H1 (cell line): ENCODE measurements at regions not wholly inside any gene's neighbourhood (a gene's known extent, or its start where the extent isn't known, plus 50 kb on each side); places are given as distances from the start of the nearest gene placed in this dataset.

Source experiments
- CEBPB ChIP-seq: IDR thresholded peaks from 2 replicates; pipeline ENCODE4 v1.6.1; 2012; ENCODE audit warnings: low read depth, low read length
- EP300 ChIP-seq, 2 experiments: IDR thresholded peaks; 1 replicate in 1 of 2; 2 replicates in 1 of 2; pipeline ENCODE4 v1.6.1; 2011 to 2012; ENCODE audit warnings: low read depth in 2 of 2, low read length in 2 of 2, mild to moderate bottlenecking in 2 of 2, borderline replicate concordance in 1 of 2, inconsistent platforms in 1 of 2, moderate library complexity in 1 of 2
- HDAC2 ChIP-seq, 2 experiments: fragments of 300-600 bp in 1 of 2; sonication (generic) in 1 of 2; IDR thresholded peaks; 2 replicates each; pipeline ENCODE4 v1.6.1; 2011 to 2012; ENCODE audit warnings: low read depth in 2 of 2, low read length in 2 of 2, mild to moderate bottlenecking in 2 of 2, moderate library complexity in 2 of 2, borderline replicate concordance in 1 of 2, inconsistent platforms in 1 of 2
- NANOG ChIP-seq: IDR thresholded peaks from 2 replicates; pipeline ENCODE4 v1.6.1; 2011; ENCODE audit warnings: low read length, low read depth, mild to moderate bottlenecking, inconsistent platforms; ENCODE audit not compliant: insufficient read depth, poor library complexity, severe bottlenecking
- RBBP5 ChIP-seq: IDR thresholded peaks from 2 replicates; pipeline ENCODE4 v1.7.1; 2012; ENCODE audit warnings: low read depth, mild to moderate bottlenecking, inconsistent platforms, low read length, moderate library complexity, borderline replicate concordance
- TBP ChIP-seq: IDR thresholded peaks from 2 replicates; pipeline ENCODE4 v1.6.1; 2011; ENCODE audit warnings: low read depth, low read length, improper control_type of control experiment
- TCF12 ChIP-seq: IDR thresholded peaks from 2 replicates; pipeline ENCODE4 v1.6.1; 2011; ENCODE audit warnings: low read depth, mild to moderate bottlenecking, low read length
- TF ChIP-seq, protein P1 (sequence below): fragments of 300-600 bp; sonication (generic); IDR thresholded peaks from 2 replicates; pipeline ENCODE4 v1.7.1; 2012; ENCODE audit warnings: low read length, moderate library complexity, mild to moderate bottlenecking, inconsistent platforms; ENCODE audit not compliant: insufficient replicate concordance
- TF ChIP-seq, protein P2 (sequence below), 3 experiments: IDR thresholded peaks; 1 replicate in 2 of 3; 2 replicates in 1 of 3; pipeline versions ENCODE4 v1.5.1 to v1.6.1; 2011; ENCODE audit warnings: low read length in 3 of 3, mild to moderate bottlenecking in 3 of 3, inconsistent platforms in 2 of 3, low read depth in 1 of 3, moderate library complexity in 1 of 3; ENCODE audit not compliant: insufficient read depth in 1 of 3; ENCODE audit errors: control extremely low read depth in 1 of 3

DNA sequence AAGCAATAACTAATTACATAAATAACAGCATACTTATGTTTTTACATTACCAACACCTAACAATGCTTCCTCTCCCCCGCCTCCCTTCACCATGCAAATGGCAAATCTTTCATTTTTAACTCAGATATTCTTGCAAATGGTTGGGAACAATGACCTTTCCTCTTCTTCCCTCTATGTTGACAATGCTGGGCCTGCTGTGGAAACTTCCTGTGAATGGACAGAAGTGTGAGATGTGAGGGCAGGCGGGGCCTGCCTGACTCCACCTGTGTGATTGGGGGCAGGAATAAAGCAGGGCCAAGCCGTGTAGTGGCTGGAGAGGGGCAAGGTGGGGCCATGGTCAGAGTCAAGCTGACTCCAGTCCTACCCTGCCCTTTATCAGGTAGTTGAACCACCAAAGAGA, 289.6 kb downstream of the RPS6KC1 start (continued):
- TF ChIP-seq, protein P1, sequence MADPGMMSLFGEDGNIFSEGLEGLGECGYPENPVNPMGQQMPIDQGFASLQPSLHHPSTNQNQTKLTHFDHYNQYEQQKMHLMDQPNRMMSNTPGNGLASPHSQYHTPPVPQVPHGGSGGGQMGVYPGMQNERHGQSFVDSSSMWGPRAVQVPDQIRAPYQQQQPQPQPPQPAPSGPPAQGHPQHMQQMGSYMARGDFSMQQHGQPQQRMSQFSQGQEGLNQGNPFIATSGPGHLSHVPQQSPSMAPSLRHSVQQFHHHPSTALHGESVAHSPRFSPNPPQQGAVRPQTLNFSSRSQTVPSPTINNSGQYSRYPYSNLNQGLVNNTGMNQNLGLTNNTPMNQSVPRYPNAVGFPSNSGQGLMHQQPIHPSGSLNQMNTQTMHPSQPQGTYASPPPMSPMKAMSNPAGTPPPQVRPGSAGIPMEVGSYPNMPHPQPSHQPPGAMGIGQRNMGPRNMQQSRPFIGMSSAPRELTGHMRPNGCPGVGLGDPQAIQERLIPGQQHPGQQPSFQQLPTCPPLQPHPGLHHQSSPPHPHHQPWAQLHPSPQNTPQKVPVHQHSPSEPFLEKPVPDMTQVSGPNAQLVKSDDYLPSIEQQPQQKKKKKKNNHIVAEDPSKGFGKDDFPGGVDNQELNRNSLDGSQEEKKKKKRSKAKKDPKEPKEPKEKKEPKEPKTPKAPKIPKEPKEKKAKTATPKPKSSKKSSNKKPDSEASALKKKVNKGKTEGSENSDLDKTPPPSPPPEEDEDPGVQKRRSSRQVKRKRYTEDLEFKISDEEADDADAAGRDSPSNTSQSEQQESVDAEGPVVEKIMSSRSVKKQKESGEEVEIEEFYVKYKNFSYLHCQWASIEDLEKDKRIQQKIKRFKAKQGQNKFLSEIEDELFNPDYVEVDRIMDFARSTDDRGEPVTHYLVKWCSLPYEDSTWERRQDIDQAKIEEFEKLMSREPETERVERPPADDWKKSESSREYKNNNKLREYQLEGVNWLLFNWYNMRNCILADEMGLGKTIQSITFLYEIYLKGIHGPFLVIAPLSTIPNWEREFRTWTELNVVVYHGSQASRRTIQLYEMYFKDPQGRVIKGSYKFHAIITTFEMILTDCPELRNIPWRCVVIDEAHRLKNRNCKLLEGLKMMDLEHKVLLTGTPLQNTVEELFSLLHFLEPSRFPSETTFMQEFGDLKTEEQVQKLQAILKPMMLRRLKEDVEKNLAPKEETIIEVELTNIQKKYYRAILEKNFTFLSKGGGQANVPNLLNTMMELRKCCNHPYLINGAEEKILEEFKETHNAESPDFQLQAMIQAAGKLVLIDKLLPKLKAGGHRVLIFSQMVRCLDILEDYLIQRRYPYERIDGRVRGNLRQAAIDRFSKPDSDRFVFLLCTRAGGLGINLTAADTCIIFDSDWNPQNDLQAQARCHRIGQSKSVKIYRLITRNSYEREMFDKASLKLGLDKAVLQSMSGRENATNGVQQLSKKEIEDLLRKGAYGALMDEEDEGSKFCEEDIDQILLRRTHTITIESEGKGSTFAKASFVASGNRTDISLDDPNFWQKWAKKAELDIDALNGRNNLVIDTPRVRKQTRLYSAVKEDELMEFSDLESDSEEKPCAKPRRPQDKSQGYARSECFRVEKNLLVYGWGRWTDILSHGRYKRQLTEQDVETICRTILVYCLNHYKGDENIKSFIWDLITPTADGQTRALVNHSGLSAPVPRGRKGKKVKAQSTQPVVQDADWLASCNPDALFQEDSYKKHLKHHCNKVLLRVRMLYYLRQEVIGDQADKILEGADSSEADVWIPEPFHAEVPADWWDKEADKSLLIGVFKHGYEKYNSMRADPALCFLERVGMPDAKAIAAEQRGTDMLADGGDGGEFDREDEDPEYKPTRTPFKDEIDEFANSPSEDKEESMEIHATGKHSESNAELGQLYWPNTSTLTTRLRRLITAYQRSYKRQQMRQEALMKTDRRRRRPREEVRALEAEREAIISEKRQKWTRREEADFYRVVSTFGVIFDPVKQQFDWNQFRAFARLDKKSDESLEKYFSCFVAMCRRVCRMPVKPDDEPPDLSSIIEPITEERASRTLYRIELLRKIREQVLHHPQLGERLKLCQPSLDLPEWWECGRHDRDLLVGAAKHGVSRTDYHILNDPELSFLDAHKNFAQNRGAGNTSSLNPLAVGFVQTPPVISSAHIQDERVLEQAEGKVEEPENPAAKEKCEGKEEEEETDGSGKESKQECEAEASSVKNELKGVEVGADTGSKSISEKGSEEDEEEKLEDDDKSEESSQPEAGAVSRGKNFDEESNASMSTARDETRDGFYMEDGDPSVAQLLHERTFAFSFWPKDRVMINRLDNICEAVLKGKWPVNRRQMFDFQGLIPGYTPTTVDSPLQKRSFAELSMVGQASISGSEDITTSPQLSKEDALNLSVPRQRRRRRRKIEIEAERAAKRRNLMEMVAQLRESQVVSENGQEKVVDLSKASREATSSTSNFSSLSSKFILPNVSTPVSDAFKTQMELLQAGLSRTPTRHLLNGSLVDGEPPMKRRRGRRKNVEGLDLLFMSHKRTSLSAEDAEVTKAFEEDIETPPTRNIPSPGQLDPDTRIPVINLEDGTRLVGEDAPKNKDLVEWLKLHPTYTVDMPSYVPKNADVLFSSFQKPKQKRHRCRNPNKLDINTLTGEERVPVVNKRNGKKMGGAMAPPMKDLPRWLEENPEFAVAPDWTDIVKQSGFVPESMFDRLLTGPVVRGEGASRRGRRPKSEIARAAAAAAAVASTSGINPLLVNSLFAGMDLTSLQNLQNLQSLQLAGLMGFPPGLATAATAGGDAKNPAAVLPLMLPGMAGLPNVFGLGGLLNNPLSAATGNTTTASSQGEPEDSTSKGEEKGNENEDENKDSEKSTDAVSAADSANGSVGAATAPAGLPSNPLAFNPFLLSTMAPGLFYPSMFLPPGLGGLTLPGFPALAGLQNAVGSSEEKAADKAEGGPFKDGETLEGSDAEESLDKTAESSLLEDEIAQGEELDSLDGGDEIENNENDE, result no peak
- TF ChIP-seq TBP, result no peak
- TF ChIP-seq HDAC2 (IDR thresholded peaks at IDR 0.05; ENCODE audit: borderline replicate concordance in 1 of 2, low read depth in 2 of 2, low read length in 2 of 2), result no peak
- TF ChIP-seq, protein P2, sequence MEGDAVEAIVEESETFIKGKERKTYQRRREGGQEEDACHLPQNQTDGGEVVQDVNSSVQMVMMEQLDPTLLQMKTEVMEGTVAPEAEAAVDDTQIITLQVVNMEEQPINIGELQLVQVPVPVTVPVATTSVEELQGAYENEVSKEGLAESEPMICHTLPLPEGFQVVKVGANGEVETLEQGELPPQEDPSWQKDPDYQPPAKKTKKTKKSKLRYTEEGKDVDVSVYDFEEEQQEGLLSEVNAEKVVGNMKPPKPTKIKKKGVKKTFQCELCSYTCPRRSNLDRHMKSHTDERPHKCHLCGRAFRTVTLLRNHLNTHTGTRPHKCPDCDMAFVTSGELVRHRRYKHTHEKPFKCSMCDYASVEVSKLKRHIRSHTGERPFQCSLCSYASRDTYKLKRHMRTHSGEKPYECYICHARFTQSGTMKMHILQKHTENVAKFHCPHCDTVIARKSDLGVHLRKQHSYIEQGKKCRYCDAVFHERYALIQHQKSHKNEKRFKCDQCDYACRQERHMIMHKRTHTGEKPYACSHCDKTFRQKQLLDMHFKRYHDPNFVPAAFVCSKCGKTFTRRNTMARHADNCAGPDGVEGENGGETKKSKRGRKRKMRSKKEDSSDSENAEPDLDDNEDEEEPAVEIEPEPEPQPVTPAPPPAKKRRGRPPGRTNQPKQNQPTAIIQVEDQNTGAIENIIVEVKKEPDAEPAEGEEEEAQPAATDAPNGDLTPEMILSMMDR (IDR thresholded peaks at IDR 0.05; ENCODE audit: control extremely low read depth in 1 of 3, insufficient read depth in 1 of 3, low read depth in 1 of 3, low read length in 3 of 3), result no peak
- TF ChIP-seq CEBPB, result no peak
- no peak for TF ChIP-seq RBBP5
- TF ChIP-seq TCF12, result no peak
- no peak for TF ChIP-seq EP300 (IDR thresholded peaks at IDR 0.05; ENCODE audit: borderline replicate concordance in 1 of 2, low read depth in 2 of 2, low read length in 2 of 2)
- no peak for TF ChIP-seq NANOG
